Neural cell (in vitro differentiated cells): ENCODE measurements at regions not wholly inside any gene's neighbourhood (a gene's known extent, or its start where the extent isn't known, plus 50 kb on each side); places are given as distances from the start of the nearest gene placed in this dataset.

Experiments used
- EP300 ChIP-seq: fragments of 450-650 bp; conservative IDR thresholded peaks from 2 replicates; pipeline ENCODE4 v1.6.1; 2014; ENCODE audit warnings: antibody characterized with exemption, mild to moderate bottlenecking, moderate library complexity; ENCODE audit not compliant: poor library complexity, severe bottlenecking
- EZH2 ChIP-seq: fragments of 200-600, 300-800 bp; shearing (Covaris generic), sonication (generic); IDR thresholded peaks from 2 replicates; pipeline ENCODE4 v1.6.1; 2014; ENCODE audit warnings: antibody characterized with exemption, low read length, borderline replicate concordance, mild to moderate bottlenecking; ENCODE audit not compliant: insufficient read depth, poor library complexity, severe bottlenecking
- MXI1 ChIP-seq: fragments of 450-650 bp; conservative IDR thresholded peaks from 2 replicates; pipeline ENCODE4 v1.6.1; 2014; ENCODE audit warnings: antibody characterized with exemption, mild to moderate bottlenecking; ENCODE audit not compliant: poor library complexity, severe bottlenecking
- POLR2AphosphoS5 ChIP-seq: IDR thresholded peaks from 2 replicates; pipeline ENCODE4 v1.6.1; 2012
- RAD21 ChIP-seq: fragments of 450-650 bp; conservative IDR thresholded peaks from 2 replicates; pipeline ENCODE4 v1.6.1; 2014; ENCODE audit warnings: antibody characterized with exemption, mild to moderate bottlenecking, moderate library complexity
- SMC3 ChIP-seq: fragments of 450-650 bp; conservative IDR thresholded peaks from 2 replicates; pipeline ENCODE4 v1.6.1; 2014; ENCODE audit warnings: antibody characterized with exemption, mild to moderate bottlenecking, moderate library complexity; ENCODE audit not compliant: poor library complexity
- TAF1 ChIP-seq: IDR thresholded peaks from 2 replicates; pipeline ENCODE4 v1.6.1; 2012; ENCODE audit warnings: low read depth
- TF ChIP-seq, protein P1 (sequence below): IDR thresholded peaks from 2 replicates; pipeline ENCODE4 v1.6.1; 2012; ENCODE audit warnings: borderline replicate concordance
- TF ChIP-seq, protein P2 (sequence below): fragments of 450-650 bp; IDR thresholded peaks from 2 replicates; pipeline ENCODE4 v1.5.1; 2014; ENCODE audit warnings: antibody characterized with exemption, mild to moderate bottlenecking, moderate library complexity; ENCODE audit not compliant: poor library complexity, severe bottlenecking

GRCh38 chr6:54702772-54703171, 143.8 kb upstream of the FAM83B start:
- TF ChIP-seq, protein P1, sequence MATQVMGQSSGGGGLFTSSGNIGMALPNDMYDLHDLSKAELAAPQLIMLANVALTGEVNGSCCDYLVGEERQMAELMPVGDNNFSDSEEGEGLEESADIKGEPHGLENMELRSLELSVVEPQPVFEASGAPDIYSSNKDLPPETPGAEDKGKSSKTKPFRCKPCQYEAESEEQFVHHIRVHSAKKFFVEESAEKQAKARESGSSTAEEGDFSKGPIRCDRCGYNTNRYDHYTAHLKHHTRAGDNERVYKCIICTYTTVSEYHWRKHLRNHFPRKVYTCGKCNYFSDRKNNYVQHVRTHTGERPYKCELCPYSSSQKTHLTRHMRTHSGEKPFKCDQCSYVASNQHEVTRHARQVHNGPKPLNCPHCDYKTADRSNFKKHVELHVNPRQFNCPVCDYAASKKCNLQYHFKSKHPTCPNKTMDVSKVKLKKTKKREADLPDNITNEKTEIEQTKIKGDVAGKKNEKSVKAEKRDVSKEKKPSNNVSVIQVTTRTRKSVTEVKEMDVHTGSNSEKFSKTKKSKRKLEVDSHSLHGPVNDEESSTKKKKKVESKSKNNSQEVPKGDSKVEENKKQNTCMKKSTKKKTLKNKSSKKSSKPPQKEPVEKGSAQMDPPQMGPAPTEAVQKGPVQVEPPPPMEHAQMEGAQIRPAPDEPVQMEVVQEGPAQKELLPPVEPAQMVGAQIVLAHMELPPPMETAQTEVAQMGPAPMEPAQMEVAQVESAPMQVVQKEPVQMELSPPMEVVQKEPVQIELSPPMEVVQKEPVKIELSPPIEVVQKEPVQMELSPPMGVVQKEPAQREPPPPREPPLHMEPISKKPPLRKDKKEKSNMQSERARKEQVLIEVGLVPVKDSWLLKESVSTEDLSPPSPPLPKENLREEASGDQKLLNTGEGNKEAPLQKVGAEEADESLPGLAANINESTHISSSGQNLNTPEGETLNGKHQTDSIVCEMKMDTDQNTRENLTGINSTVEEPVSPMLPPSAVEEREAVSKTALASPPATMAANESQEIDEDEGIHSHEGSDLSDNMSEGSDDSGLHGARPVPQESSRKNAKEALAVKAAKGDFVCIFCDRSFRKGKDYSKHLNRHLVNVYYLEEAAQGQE = no peak
- TF ChIP-seq, protein P2, sequence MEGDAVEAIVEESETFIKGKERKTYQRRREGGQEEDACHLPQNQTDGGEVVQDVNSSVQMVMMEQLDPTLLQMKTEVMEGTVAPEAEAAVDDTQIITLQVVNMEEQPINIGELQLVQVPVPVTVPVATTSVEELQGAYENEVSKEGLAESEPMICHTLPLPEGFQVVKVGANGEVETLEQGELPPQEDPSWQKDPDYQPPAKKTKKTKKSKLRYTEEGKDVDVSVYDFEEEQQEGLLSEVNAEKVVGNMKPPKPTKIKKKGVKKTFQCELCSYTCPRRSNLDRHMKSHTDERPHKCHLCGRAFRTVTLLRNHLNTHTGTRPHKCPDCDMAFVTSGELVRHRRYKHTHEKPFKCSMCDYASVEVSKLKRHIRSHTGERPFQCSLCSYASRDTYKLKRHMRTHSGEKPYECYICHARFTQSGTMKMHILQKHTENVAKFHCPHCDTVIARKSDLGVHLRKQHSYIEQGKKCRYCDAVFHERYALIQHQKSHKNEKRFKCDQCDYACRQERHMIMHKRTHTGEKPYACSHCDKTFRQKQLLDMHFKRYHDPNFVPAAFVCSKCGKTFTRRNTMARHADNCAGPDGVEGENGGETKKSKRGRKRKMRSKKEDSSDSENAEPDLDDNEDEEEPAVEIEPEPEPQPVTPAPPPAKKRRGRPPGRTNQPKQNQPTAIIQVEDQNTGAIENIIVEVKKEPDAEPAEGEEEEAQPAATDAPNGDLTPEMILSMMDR = no peak
- no peak for TF ChIP-seq POLR2AphosphoS5
- TF ChIP-seq EP300 = no peak
- no peak for TF ChIP-seq SMC3
- TF ChIP-seq EZH2 = no peak
- TF ChIP-seq TAF1 = no peak
- TF ChIP-seq MXI1 = no peak
- no peak for TF ChIP-seq RAD21
